GM12878 (cell line): ENCODE measurements at regions not wholly inside any gene's neighbourhood (a gene's known extent, or its start where the extent isn't known, plus 50 kb on each side); places are given as distances from the start of the nearest gene placed in this dataset.

ENCODE experiments used
- ATAC-seq: fragments of 200-7000 bp; cut with Tn5 transposase; 3 replicates; pipeline ENCODE4 v1.9.1; 2020; ENCODE audit warnings: mild to moderate bottlenecking, moderate library complexity
- BruUV-seq: library from RNA; stranded (reverse); fragments of 400-500 nt; replicated peaks from 2 replicates; lab custom pipeline; 2021; lab: Mats Ljungman, UMichigan
- CTCF ChIA-PET: fragments of 300-600 bp; sonication (Branson Sonifier 250); formaldehyde crosslinking; extraction: SDS; loops from one replicate; lab custom pipeline; 2021; ENCODE audit warnings: inconsistent platforms; lab: Yijun Ruan, JAX
- POLR2A ChIA-PET: fragments of 350-600 bp; formaldehyde crosslinking; extraction: SDS; loops from one replicate; lab custom pipeline; 2021; ENCODE audit warnings: inconsistent platforms; lab: Charles Lee
- RAD21 ChIA-PET: fragments of 300-600 bp; sonication (Branson Sonifier 250); formaldehyde crosslinking; loops from one replicate; lab custom pipeline; 2023; ENCODE audit warnings: antibody characterized with exemption; ENCODE audit not compliant: unreplicated experiment; lab: Charles Lee
- SMC1A ChIA-PET: fragments of 300-600 bp; sonication (Branson Sonifier 250); formaldehyde crosslinking; loops from one replicate; lab custom pipeline; 2023; ENCODE audit not compliant: unreplicated experiment, uncharacterized antibody; lab: Charles Lee
- DNase-seq: peaks from one replicate; pipeline ENCODE4 v3.0.0-alpha.2; 2011; ENCODE audit warnings: low read depth, low spot score
- FAIRE-seq: peaks from 3 replicates; lab custom pipeline; 2011; peaks lifted over from hg19 to GRCh38; lab: Jason Lieb, UNC
- H2AFZ ChIP-seq: 2 replicates; pipeline ENCODE4 v1.6.0; 2011; ENCODE audit warnings: low read depth, low read length, control low read depth; ENCODE audit not compliant: control insufficient read depth
- H3K27ac ChIP-seq: 2 replicates; pipeline ENCODE4 v1.5.1; 2011; ENCODE audit warnings: control low read depth; ENCODE audit not compliant: control insufficient read depth, insufficient read depth
- H3K27me3 ChIP-seq, 2 experiments: replicated peaks in 1 of 2; 2 replicates each; pipeline versions ENCODE4 v1.6.0 to v1.6.1; 2011; ENCODE audit warnings: low read length in 1 of 2; ENCODE audit not compliant: control insufficient read depth in 2 of 2, insufficient read depth in 2 of 2
- H3K36me3 ChIP-seq, 2 experiments: 2 replicates each; pipeline ENCODE4 v1.5.1; 2011; ENCODE audit warnings: low read length in 1 of 2; ENCODE audit not compliant: control insufficient read depth in 2 of 2, insufficient read depth in 2 of 2
- H3K4me1 ChIP-seq: 2 replicates; pipeline ENCODE4 v1.6.1; 2011; ENCODE audit warnings: mild to moderate bottlenecking, low read length, moderate library complexity, mixed read lengths; ENCODE audit not compliant: control insufficient read depth, insufficient read depth
- H3K4me2 ChIP-seq: 2 replicates; pipeline ENCODE4 v1.6.0; 2011; ENCODE audit warnings: control low read depth; ENCODE audit not compliant: control insufficient read depth, insufficient read depth
- H3K4me3 ChIP-seq: fragments of 200-600 bp; sonication (generic); 2 replicates; pipeline ENCODE4 v1.5.1; 2016
- H3K79me2 ChIP-seq: 2 replicates; pipeline ENCODE4 v1.6.0; 2011; ENCODE audit warnings: low read length; ENCODE audit not compliant: control insufficient read depth, insufficient read depth
- H3K9ac ChIP-seq: 2 replicates; pipeline ENCODE4 v1.8.0; 2011; ENCODE audit warnings: low read length, control low read depth, mixed read lengths; ENCODE audit not compliant: control insufficient read depth, insufficient read depth
- H3K9me3 ChIP-seq: replicated peaks from 3 replicates; pipeline ENCODE4 v1.5.1; 2011; ENCODE audit warnings: mild to moderate bottlenecking, low read length; ENCODE audit not compliant: control insufficient read depth, insufficient read depth
- H4K20me1 ChIP-seq: 2 replicates; pipeline ENCODE4 v1.6.0; 2011; ENCODE audit not compliant: control insufficient read depth, insufficient read depth
- CREM ChIP-seq: IDR thresholded peaks from 2 replicates; pipeline ENCODE4 v1.6.1; 2014; ENCODE audit warnings: antibody characterized with exemption, low read depth
- NRF1 ChIP-seq: conservative IDR thresholded peaks from 2 replicates; pipeline ENCODE4 v1.6.1; 2011; ENCODE audit warnings: mild to moderate bottlenecking, low read depth, low read length, improper control_type of control experiment
- RAD21 ChIP-seq: IDR thresholded peaks from 2 replicates; pipeline ENCODE4 v1.6.1; 2011; ENCODE audit warnings: mild to moderate bottlenecking, low read depth, low read length, moderate library complexity; ENCODE audit not compliant: insufficient read depth
- SMC3 ChIP-seq: IDR thresholded peaks from 2 replicates; pipeline ENCODE4 v1.6.1; 2011; ENCODE audit warnings: low read length, improper control_type of control experiment, borderline replicate concordance
- WGBS: methylation state at CpG from one replicate; pipeline ENCODE4 v1.1.6; 2016; ENCODE audit warnings: low lambda C conversion rate; ENCODE audit not compliant: insufficient replicate concordance, insufficient coverage; ENCODE audit errors: missing lambda C conversion rate; 5-methylcytosine and 5-hydroxymethylcytosine counted together
- in situ Hi-C: fragments of 300-500 bp; cut with MboI; formaldehyde crosslinking; loops from 9 replicates; pipeline ENCODE4 v1.14.3; 2018; ENCODE audit warnings: mixed read lengths
- intact Hi-C: fragments of 100-400 bp; cut with micrococcal nuclease; formaldehyde crosslinking; loops from one replicate; pipeline ENCODE4 v1.14.2; 2022; ENCODE audit not compliant: unreplicated experiment
- TF ChIP-seq, protein P1 (sequence below), 3 experiments: IDR thresholded peaks in 2 of 3; conservative IDR thresholded peaks in 1 of 3; 2 replicates each; pipeline ENCODE4 v1.5.1; 2011; ENCODE audit warnings: low read depth in 3 of 3, low read length in 3 of 3, mild to moderate bottlenecking in 3 of 3, control low read depth in 2 of 3, moderate library complexity in 2 of 3, inconsistent platforms in 1 of 3, mixed read lengths in 1 of 3; ENCODE audit not compliant: control insufficient read depth in 2 of 3, insufficient read depth in 1 of 3; ENCODE audit errors: extremely low read depth in 1 of 3
- TF ChIP-seq, protein P2 (sequence below): IDR thresholded peaks from 2 replicates; pipeline ENCODE4 v1.6.1; 2011; ENCODE audit warnings: low read depth, mild to moderate bottlenecking, low read length, moderate library complexity, borderline replicate concordance; ENCODE audit errors: extremely low read depth

DNA sequence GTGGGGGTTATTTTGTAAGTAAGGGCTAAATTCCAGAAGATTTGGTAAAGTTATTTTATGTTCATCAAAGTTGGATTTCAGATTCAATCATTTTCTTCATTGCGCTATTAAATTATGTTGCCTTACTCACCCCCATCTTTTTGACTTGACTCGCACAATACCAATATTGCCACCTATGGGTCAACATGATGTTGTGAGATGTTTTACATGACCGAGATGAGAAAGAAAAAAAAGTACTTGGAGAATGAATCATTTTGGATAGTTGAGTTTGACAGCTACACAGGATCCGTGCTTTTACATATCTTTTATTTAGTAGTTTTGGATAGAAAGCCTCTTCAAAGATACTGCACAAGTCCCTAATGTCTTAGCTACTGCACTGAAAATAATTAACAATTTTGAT, 224.2 kb upstream of the EMCN start:
- CTCF ChIA-PET, result interaction anchor here (0.7 to 1.7 kb wide), 3 partner anchors 77 to 435 kb away, joined by 3 read pairs; no protein-coding TSS in a partner anchor
- Histone ChIP-seq H3K79me2 (no peaks in the 10 kb centered on the region), H3K4me1 (no peaks in the 10 kb centered on the region), H3K27me3 (no peaks in the 10 kb centered on the region)
- no peak for DNase-seq
- intact Hi-C loops, result no loop called here
- TF ChIP-seq, protein P1, sequence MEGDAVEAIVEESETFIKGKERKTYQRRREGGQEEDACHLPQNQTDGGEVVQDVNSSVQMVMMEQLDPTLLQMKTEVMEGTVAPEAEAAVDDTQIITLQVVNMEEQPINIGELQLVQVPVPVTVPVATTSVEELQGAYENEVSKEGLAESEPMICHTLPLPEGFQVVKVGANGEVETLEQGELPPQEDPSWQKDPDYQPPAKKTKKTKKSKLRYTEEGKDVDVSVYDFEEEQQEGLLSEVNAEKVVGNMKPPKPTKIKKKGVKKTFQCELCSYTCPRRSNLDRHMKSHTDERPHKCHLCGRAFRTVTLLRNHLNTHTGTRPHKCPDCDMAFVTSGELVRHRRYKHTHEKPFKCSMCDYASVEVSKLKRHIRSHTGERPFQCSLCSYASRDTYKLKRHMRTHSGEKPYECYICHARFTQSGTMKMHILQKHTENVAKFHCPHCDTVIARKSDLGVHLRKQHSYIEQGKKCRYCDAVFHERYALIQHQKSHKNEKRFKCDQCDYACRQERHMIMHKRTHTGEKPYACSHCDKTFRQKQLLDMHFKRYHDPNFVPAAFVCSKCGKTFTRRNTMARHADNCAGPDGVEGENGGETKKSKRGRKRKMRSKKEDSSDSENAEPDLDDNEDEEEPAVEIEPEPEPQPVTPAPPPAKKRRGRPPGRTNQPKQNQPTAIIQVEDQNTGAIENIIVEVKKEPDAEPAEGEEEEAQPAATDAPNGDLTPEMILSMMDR (IDR thresholded peaks at IDR 0.05 in 2 of 3, conservative IDR thresholded peaks at IDR 0.05 in 1 of 3; ENCODE audit: control insufficient read depth in 2 of 3, extremely low read depth in 1 of 3, insufficient read depth in 1 of 3, low read depth in 3 of 3, low read length in 3 of 3), result peak; percentile 17 to 21 (median 21); a peak in 2 of 6 replicates
- TF ChIP-seq, protein P2, sequence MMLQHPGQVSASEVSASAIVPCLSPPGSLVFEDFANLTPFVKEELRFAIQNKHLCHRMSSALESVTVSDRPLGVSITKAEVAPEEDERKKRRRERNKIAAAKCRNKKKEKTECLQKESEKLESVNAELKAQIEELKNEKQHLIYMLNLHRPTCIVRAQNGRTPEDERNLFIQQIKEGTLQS, result no peak
- TF ChIP-seq NRF1, result no peak
- peak; percentile 55 for TF ChIP-seq RAD21
- 0 out of 2 replicates have a peak, but pooled peaks have one; percentile 7 for TF ChIP-seq SMC3
- no peak for TF ChIP-seq CREM
- TF ChIP-seq, all 136 proteins: peak for 3
- no TSS peak for BruUV-seq
- Histone ChIP-seq H2AFZ (no peak overlapping the region), H4K20me1 (no peaks in the 10 kb centered on the region), H3K36me3 (no peaks in the 10 kb centered on the region), H3K4me3 (no peak overlapping the region), H3K9ac (no peak overlapping the region), H3K9me3 (no peaks in the 10 kb centered on the region), H3K27ac (no peak overlapping the region), H3K4me2 (no peak overlapping the region)
- POLR2A ChIA-PET, result no interaction called here
- 18% methylated on average over 4 of the region's 4 CpGs for WGBS
- RAD21 ChIA-PET, result no interaction called here
- SMC1A ChIA-PET, result interaction anchor here (0.9 to 1.4 kb wide), 2 partner anchors 53 to 648 kb away, joined by 3 read pairs; no protein-coding TSS in a partner anchor
- ATAC-seq, result no peak
- in situ Hi-C loops, result no loop called here
- no peak for FAIRE-seq
